Loucy (cell line): ENCODE measurements at regions not wholly inside any gene's neighbourhood (a gene's known extent, or its start where the extent isn't known, plus 50 kb on each side); places are given as distances from the start of the nearest gene placed in this dataset.

Source experiments
- CTCF ChIP-seq: fragments of 200-600 bp; sonication (generic); conservative IDR thresholded peaks from 2 replicates; pipeline ENCODE4 v1.5.1; 2014; ENCODE audit warnings: mild to moderate bottlenecking, antibody characterized with exemption, low read length
- EZH2phosphoT487 ChIP-seq: fragments of 200-600 bp; IDR thresholded peaks from 2 replicates; pipeline ENCODE4 v1.6.1; 2018; ENCODE audit warnings: antibody characterized with exemption, mild to moderate bottlenecking, moderate library complexity, borderline replicate concordance

DNA sequence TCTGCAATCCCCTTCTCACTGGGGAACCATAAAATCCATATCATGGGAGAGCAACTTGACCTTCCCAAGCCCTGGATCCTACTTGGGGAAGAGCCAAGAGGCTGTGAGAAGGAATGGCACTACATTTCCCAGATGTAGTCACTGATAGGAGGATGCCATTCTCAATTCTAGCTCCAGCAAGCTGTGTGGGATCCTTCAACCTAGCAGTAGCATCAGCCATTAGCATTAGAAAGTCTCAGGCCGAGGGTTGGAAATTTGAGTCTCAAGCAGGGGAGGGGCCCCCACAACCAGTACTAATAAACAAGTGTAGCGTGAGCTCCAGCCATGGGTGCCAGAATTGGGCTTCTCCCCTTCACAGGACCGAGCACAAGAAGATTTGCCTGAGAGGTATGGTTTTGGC, 84.3 kb upstream of the NELL2 start:
- TF ChIP-seq CTCF (no peak), EZH2phosphoT487 (no peak)
